ENCODE measurements at regions not wholly inside any gene's neighbourhood (a gene's known extent, or its start where the extent isn't known, plus 50 kb on each side); places are given as distances from the start of the nearest gene placed in this dataset.

DNA sequence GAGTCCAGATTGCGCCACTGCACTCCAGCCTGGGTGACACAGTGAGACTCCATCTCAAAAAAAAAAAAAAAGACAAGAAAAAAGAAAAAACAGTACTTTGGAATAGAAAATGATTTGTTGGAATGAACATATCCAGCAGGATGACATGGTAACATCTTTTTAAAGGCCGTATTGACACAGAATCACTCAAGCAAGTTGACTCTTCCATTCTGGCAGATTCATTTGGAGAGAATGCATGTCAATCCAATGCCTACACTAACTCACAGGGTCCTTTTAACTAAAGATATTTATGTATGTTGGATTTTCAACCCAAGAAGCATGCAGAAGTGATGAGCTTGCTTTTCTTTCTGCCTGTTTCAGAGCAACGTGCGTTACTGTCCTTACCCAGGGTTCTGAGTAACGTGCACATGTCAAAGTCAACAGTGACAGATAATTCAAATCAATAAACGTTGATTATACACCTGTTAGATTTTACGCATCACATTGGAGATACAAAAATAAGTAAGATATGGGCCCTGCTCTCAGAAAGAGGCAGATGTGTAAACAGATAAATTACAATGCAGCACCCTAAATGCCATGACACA, 77.1 kb upstream of the FNDC3B start:
- no peak for DNase-seq
- 95% methylated on average over 7 of the region's 7 CpGs for WGBS, 2 donors
- Histone ChIP-seq H3K27ac (ENCODE audit: low read depth in 1 of 2, low read length in 1 of 2) (no peak overlapping the region), H3K36me3 (ENCODE audit: control insufficient read depth in 4 of 4, insufficient read depth in 4 of 4, low read length in 4 of 4) (no peaks in the 10 kb centered on the region), H3K9me3 (ENCODE audit: control insufficient read depth in 4 of 4, insufficient read depth in 3 of 4, low read length in 3 of 4) (no peaks in the 10 kb centered on the region), H3K4me3 (no peak overlapping the region), H3K27me3 (ENCODE audit: control insufficient read depth in 3 of 3, insufficient read depth in 3 of 3, low read length in 2 of 3) (no peaks in the 10 kb centered on the region), H3K9ac (ENCODE audit: insufficient read depth in 1 of 2, low read length in 2 of 2) (no peak overlapping the region), H3K4me1 (ENCODE audit: control insufficient read depth in 5 of 5, insufficient read depth in 5 of 5, low read length in 5 of 5) (peaks cover 0 to 10% (median 2%) of the 10 kb centered on the region in 5 donors)
- TF ChIP-seq, protein P1, sequence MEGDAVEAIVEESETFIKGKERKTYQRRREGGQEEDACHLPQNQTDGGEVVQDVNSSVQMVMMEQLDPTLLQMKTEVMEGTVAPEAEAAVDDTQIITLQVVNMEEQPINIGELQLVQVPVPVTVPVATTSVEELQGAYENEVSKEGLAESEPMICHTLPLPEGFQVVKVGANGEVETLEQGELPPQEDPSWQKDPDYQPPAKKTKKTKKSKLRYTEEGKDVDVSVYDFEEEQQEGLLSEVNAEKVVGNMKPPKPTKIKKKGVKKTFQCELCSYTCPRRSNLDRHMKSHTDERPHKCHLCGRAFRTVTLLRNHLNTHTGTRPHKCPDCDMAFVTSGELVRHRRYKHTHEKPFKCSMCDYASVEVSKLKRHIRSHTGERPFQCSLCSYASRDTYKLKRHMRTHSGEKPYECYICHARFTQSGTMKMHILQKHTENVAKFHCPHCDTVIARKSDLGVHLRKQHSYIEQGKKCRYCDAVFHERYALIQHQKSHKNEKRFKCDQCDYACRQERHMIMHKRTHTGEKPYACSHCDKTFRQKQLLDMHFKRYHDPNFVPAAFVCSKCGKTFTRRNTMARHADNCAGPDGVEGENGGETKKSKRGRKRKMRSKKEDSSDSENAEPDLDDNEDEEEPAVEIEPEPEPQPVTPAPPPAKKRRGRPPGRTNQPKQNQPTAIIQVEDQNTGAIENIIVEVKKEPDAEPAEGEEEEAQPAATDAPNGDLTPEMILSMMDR (IDR thresholded peaks at IDR 0.05; ENCODE audit: control extremely low read depth, extremely low read depth), result no peak
- ATAC-seq (ENCODE audit: insufficient read depth, low FRiP score), result no peak

- Histone ChIP-seq H3K9ac (ENCODE audit: insufficient read depth in 1 of 2, low read length in 2 of 2) (no peak overlapping the region), H3K4me3 (no peak overlapping the region), H3K9me3 (ENCODE audit: control insufficient read depth in 4 of 4, insufficient read depth in 3 of 4, low read length in 3 of 4) (no peaks in the 10 kb centered on the region), H3K4me1 (ENCODE audit: control insufficient read depth in 5 of 5, insufficient read depth in 5 of 5, low read length in 5 of 5) (peaks cover 0 to 21% (median 4%) of the 10 kb centered on the region in 5 donors), H3K27ac (ENCODE audit: low read depth in 1 of 2, low read length in 1 of 2) (no peak overlapping the region), H3K27me3 (ENCODE audit: control insufficient read depth in 3 of 3, insufficient read depth in 3 of 3, low read length in 2 of 3) (no peaks in the 10 kb centered on the region), H3K36me3 (ENCODE audit: control insufficient read depth in 4 of 4, insufficient read depth in 4 of 4, low read length in 4 of 4) (no peaks in the 10 kb centered on the region)
- DNase-seq (no peak), ATAC-seq (ENCODE audit: insufficient read depth, low FRiP score) (no peak)
- TF ChIP-seq, protein P1 (IDR thresholded peaks at IDR 0.05; ENCODE audit: control extremely low read depth, extremely low read depth), result no peak
- 98 to 99% methylated on average over 3 of the region's 3 CpGs for WGBS, 2 donors
Observed at GRCh38 chr3:171963546-171963945, 75.8 kb upstream of the FNDC3B start.

DNA sequence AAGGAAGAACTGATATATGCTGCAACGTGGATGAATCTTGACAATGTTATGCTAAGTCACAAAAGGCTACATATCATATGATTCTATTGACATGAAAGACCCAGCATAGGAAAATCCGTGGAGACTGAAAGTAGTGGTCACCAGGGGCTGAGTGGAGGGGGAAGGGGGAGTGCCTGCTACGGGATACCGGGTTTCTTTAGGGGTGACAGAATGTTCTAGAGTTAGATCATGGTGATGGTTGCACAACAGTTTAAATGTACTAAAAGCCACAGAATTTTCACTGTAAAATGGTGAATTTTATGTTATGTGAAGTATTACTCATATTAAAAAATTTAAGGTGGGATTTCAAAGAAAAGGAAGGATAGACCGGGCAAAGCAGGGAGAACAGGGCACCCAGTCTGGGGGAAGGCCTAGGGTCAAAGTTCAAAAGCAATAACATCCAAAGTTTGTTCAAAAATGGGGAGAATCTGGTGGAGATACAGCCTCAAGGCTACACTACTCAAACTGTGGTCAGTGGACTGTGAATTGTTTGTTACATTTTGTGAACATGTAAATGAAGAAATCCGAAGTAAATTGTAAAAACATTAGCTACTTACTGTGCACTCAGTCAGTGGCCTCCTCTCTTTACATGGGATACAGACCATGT, 74.2 kb upstream of the FNDC3B start:
- peaks cover 0 to 21% (median 4%) of the 10 kb centered on the region in 5 donors for H3K4me1 ChIP-seq (ENCODE audit: control insufficient read depth in 5 of 5, insufficient read depth in 5 of 5, low read length in 5 of 5)
- TF ChIP-seq, protein P1 (IDR thresholded peaks at IDR 0.05; ENCODE audit: control extremely low read depth, extremely low read depth), result no peak
- ATAC-seq (ENCODE audit: insufficient read depth, low FRiP score), result no peak

More for the DNA sequence above, 74.2 kb upstream of the FNDC3B start:
- no peak overlapping the region for H3K4me3 ChIP-seq
- no peaks in the 10 kb centered on the region for H3K27me3 ChIP-seq (ENCODE audit: control insufficient read depth in 3 of 3, insufficient read depth in 3 of 3, low read length in 2 of 3)
- H3K36me3 ChIP-seq (ENCODE audit: control insufficient read depth in 4 of 4, insufficient read depth in 4 of 4, low read length in 4 of 4), result no peaks in the 10 kb centered on the region
- DNase-seq, result no peak
- no peaks in the 10 kb centered on the region for H3K9me3 ChIP-seq (ENCODE audit: control insufficient read depth in 4 of 4, insufficient read depth in 3 of 4, low read length in 3 of 4)
- 84% methylated on average over 6 of the region's 6 CpGs for WGBS, 2 donors
- H3K9ac ChIP-seq (ENCODE audit: insufficient read depth in 1 of 2, low read length in 2 of 2), result no peak overlapping the region
- no peak overlapping the region for H3K27ac ChIP-seq (ENCODE audit: low read depth in 1 of 2, low read length in 1 of 2)
